GM13977 (cell line): ENCODE measurements at regions not wholly inside any gene's neighbourhood (a gene's known extent, or its start where the extent isn't known, plus 50 kb on each side); places are given as distances from the start of the nearest gene placed in this dataset.

Experiments used
- DNase-seq: peaks from one replicate; pipeline ENCODE4 v3.0.0; 2012; ENCODE audit warnings: low spot score
- in situ Hi-C: fragments of 300-500 bp; cut with MboI; formaldehyde crosslinking; loops from one replicate; pipeline ENCODE4 v1.12.0; 2022; ENCODE audit warnings: low sequenced_read_pairs, low pct_unique_long_range_greater_than_20kb, mixed read lengths, inconsistent platforms; ENCODE audit not compliant: unreplicated experiment
- TF ChIP-seq, protein P1 (sequence below): IDR thresholded peaks from 2 replicates; pipeline ENCODE4 v1.5.1; 2012; ENCODE audit warnings: mild to moderate bottlenecking, control low read depth; ENCODE audit not compliant: insufficient read depth; ENCODE audit errors: extremely low read depth, missing control alignments

DNA sequence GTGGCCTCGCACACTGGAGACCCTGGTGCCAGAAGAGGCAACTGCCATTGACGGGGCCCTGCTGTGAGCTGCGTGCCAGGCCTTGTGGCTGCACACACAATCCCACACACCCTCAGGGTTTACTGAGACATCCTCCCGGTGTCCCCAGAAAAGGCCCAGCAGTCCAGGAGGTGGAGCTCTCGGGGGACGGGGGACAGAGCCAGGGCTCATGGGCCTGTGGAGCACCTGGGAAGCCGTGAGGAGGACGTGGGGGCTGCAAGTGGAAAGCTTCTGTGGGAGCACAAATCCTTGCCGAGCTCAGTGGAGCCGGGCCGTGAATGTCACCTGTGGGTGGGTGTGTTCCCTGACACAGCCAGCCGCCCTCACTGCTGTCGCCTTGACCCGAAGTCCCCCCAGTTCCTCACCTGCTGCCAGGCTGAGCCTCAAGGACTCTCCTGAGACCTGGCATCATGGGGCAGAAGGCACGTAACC, 609.7 kb downstream of the TBC1D22A start:
- in situ Hi-C loops = no loop called here
- no peak for DNase-seq
- TF ChIP-seq, protein P1, sequence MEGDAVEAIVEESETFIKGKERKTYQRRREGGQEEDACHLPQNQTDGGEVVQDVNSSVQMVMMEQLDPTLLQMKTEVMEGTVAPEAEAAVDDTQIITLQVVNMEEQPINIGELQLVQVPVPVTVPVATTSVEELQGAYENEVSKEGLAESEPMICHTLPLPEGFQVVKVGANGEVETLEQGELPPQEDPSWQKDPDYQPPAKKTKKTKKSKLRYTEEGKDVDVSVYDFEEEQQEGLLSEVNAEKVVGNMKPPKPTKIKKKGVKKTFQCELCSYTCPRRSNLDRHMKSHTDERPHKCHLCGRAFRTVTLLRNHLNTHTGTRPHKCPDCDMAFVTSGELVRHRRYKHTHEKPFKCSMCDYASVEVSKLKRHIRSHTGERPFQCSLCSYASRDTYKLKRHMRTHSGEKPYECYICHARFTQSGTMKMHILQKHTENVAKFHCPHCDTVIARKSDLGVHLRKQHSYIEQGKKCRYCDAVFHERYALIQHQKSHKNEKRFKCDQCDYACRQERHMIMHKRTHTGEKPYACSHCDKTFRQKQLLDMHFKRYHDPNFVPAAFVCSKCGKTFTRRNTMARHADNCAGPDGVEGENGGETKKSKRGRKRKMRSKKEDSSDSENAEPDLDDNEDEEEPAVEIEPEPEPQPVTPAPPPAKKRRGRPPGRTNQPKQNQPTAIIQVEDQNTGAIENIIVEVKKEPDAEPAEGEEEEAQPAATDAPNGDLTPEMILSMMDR = no peak

DNA sequence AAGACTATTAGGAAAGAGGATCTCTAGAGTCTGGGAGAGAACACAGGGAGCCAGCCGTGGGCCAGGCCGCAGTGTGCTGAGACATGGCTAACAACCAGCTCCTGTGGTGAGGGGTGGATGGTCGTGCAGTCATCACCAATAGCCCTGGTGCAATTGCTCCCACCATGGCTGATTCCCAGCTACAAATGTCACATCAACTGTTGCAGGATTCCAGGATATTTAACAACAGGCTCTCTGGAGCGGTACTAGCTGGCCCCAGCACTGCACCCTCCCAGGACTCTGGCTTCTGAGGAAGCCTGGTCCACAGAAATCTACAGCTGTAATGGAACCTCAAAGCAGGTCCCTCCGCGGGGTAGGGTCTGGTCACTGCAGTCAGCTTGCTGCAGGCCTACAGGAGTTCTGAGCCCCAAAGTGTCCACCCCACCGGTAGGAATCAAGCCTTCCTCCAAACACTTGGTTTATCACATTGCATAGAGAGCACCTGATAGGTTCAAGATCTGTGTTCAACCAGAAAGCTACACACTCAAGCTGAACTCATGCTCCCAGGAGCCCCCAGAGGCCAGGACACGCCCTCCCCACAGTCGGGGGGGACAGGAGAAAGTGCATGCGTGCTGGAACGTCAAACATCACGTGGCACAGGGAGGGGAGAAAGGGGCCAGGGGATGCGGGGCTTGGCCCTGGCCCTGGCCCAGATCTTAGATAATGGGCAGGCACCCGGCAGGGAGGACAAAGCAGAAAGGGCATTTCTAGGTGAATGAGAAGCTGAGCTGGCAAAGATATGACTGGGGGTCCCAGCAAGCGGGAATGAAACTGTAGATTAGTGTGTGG, 609.0 kb downstream of the TBC1D22A start:
- TF ChIP-seq, protein P1 = no peak
- in situ Hi-C loops = no loop called here
- DNase-seq = no peak

DNA sequence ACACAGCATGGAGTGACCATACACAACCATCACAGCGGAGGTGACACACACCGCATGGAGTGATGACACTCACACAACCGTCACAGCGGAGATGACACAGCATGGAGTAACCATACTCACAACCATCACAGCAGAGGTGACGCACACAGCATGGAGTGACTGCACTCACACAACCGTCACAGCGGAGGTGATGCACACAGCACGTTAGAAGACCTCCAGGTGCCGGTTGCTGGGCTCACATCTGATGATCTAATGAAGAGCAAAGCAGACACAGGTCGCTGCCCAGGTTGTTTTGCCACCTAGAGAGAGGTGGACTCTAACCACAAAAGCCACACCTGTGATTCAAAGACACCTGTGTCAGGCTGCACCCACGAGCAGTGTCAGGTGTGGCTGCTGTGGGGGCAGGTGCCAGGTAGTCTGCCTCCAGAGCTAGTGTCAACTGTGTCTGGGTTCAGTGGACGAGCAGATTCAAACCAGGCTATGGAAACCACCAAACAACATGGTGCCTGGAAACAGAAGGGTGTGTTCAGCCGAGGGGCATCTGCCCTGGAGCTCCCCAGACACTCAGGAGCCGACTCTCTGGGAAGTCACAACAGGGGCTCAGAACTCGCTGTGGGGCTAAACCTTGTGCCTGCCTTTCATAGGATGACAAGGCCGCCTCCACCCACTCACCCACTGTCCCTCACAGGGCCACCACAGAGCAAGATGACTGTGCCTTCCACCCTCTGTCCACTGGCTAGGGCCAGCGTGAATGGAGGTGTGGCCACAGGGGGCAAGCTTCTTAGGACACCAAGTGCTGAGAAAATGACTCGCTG, 608.2 kb downstream of the TBC1D22A start:
- TF ChIP-seq, protein P1 = no peak
- in situ Hi-C loops = no loop called here

DNA sequence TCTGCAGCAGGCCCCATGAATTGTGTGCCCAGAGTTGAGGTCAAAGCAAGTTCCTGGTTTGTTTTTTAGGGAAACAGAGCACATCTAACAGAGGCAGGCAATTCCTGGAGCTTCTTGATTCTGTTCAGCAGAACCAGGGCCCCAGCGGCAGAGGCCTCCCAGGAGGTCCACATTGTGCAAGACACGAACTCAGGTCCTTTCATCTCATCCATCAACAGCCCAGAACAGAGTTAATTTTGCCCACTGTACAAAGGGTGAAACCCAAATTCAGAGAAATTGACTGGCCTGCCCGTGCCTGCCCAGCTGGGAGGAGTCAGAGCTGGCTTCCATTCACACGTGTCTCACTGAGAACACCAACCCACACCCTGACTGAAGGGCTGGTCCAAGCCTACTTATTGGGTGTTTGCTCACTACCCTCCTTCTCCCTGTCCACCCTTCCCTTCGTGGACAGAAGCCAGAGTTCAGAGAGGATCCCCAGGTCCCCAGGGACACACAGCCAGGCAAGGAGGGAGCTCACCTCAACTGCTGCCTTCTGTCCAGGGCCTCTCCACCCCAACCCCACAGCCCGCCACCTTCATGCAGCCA, 607.1 kb downstream of the TBC1D22A start:
- TF ChIP-seq, protein P1 = no peak
- DNase-seq = no peak
- in situ Hi-C loops = no loop called here

More for the DNA sequence above, 608.2 kb downstream of the TBC1D22A start:
- no peak for DNase-seq

DNA sequence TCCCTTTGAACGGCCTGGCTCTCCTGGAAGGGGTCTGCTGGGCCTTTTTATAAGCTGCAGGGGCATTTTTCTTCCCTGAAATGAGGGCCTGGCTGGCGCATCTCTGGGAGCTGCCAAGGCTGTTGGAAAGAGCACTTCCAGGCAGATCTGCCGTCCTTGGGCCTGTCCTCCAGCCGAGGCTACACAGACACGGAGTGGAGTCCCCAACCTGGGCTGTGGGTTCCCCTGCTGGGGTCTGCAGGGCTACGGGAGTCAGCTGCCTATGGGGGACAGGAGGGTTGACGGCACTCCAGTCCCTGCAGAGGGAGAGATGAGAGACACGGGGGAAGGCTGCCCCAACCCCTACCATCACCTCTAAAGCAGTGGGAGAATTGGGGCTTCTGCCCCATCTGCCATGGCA, 606.6 kb downstream of the TBC1D22A start:
- TF ChIP-seq, protein P1 = no peak
- DNase-seq = no peak
- in situ Hi-C loops = no loop called here
